Neuron (in vitro differentiated cells): ENCODE measurements at regions not wholly inside any gene's neighbourhood (a gene's known extent, or its start where the extent isn't known, plus 50 kb on each side); places are given as distances from the start of the nearest gene placed in this dataset.
"Not testable (repeated sequence)": the region's sequence is repeated elsewhere in the genome, so short reads cannot be mapped to it uniquely, and the experiment has no call there.

ENCODE experiments used
- H2AFZ ChIP-seq: one replicate; pipeline ENCODE4 v1.6.1; 2013; ENCODE audit warnings: low read depth, mild to moderate bottlenecking, inconsistent platforms, low read length, moderate library complexity
- H3K27me3 ChIP-seq: one replicate; pipeline ENCODE4 v1.6.1; 2013; ENCODE audit warnings: low read length; ENCODE audit not compliant: insufficient read depth
- H3K36me3 ChIP-seq: one replicate; pipeline ENCODE4 v1.6.1; 2013; ENCODE audit warnings: low read length; ENCODE audit not compliant: insufficient read depth
- H3K4me1 ChIP-seq: one replicate; pipeline ENCODE4 v1.6.1; 2013; ENCODE audit warnings: low read length; ENCODE audit not compliant: insufficient read depth
- H3K4me3 ChIP-seq: 2 replicates; pipeline ENCODE4 v1.5.1; 2013; ENCODE audit warnings: mild to moderate bottlenecking, low read length, moderate library complexity
- H3K9me3 ChIP-seq: one replicate; pipeline ENCODE4 v1.6.1; 2013; ENCODE audit warnings: low read length

DNA sequence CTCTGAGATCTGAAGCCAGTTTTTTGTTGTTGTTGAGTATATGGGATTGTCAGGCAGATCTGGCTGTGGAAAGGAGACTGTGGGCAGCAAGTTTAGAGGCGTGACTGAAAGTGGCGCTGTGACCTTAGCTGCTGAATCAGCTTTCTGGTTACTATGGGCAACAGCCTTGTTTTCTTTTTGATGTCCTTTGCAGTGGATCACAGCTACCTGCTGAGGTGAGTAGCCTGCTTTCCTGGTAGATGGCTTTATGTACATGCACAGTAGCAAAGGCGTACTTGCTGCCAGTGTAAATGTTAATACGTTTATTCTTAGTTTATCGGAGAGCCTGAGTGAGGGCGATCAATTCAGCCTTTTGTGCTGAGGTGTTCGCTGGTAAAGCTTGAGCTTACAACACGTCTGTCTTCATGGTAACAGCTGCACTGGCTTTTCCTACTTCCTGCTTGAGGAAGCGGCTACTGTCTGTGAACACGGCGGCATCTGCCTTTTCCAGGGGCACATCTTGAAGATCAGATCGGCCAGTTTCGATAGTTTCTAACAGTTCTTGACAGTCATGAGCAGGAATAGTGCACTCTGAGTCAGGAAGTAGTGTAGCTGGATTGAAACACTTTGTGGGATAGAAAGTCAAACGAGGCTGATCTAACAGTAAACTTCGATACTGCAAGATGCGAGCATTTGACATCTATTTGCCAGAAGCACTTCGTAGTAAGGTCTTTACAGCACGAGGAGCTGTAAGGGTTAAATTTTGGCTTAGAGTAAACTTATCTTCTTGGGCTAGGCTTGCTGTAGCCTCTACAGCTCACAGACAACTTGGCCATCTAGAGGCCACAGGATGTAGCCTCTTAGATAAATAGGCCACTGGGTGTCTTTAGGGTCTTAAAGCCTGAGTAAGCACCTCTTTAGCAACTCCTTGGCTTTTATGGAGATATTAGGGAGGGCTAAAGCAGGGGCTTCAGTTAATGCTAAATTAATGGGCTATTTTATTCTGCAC lies 161.1 kb upstream of the FRG2C start:
- not testable (repeated sequence) for H3K36me3 ChIP-seq, H3K27me3 ChIP-seq, H3K4me1 ChIP-seq, H3K4me3 ChIP-seq, H3K9me3 ChIP-seq
- peak overlapping the region; percentile 26 for H2AFZ ChIP-seq

DNA sequence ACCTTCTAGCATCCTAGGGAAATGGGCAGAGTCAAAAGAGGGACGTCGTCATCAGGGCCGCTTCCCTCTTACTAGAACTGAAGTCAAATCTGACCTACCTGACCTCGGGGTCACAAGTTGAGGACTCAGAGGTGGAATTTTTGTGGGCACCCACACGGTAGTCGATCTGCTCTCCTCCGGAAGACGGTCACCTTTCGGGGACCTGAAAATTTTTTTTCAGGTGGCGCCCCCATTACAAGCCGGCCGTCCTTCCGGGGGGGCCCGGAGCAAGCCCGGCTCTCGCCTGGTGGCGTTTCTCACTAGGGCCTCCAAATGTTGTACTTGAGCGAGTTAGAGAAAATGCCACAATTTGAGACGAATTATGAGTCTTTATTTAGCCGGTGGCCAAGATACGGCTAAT lies 157.5 kb upstream of the FRG2C start:
- no peak overlapping the region for H3K4me3 ChIP-seq
- no peaks in the 10 kb centered on the region for H3K27me3 ChIP-seq
- peaks cover 3% of the 10 kb centered on the region for H3K4me1 ChIP-seq
- no peaks in the 10 kb centered on the region for H3K36me3 ChIP-seq
- no peaks in the 10 kb centered on the region for H3K9me3 ChIP-seq
- no peak overlapping the region for H2AFZ ChIP-seq

DNA sequence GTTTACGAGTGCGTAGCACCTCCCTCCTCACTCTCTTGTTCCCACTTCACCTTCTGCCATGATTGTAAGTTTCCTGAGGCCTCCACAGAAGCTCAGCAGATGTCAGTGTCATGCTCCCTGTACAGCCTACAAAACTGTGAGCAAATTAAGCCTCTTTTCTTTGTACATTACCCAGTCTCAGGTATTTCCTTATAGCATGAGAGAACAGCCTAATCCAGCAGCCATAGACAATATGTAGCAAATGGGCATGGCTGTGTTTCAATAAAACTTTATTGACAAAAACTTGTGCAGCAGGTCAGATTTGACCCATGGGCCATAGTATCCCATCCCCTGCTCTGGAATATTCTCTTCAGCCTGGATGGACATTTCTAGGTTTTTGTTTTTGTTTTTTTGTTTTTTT lies 156.2 kb upstream of the FRG2C start:
- not testable (repeated sequence) for H2AFZ ChIP-seq, H3K4me1 ChIP-seq, H3K9me3 ChIP-seq, H3K36me3 ChIP-seq, H3K4me3 ChIP-seq, H3K27me3 ChIP-seq

DNA sequence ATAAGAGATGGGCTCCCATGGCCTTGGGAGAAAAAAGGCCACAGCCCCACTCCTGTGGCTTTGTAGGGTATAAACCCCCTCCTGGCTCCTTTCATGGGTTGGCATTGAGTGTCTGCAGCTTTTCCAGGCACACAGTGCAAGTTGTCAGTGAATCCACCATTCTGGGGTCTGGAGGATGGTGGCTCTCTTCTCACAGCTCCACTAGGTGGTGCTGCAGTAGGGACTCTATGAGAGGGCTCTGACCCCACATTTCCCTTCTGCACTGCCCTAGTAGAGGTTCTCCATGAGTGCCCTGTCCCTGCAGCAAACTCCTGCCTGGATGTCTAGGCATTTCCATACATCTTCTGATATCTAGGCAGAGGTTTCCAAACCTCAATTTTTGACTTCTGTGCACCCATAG lies 136.5 kb upstream of the FRG2C start:
- H3K36me3 ChIP-seq, H3K4me1 ChIP-seq, H3K4me3 ChIP-seq, H3K9me3 ChIP-seq, H2AFZ ChIP-seq, H3K27me3 ChIP-seq: not testable (repeated sequence)

DNA sequence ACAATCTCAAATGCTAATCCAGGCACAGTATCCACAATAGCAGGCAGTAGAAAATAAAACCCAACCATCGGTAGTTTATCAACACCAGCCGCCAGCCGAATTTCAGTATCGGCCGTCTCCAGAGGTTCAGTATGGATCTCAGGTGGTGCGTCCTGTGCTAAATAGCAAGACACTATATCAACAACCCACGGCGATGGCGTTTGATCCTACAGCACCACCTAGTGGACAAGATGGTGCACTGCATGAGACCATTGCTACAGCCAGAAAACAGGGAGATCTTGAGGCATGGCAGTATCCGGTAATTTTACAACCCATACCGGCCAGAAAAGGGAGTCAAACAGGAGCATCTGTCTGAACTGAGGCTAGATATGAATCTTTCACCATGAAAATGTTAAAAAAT lies 112.0 kb upstream of the FRG2C start:
- H2AFZ ChIP-seq, H3K36me3 ChIP-seq, H3K4me1 ChIP-seq, H3K4me3 ChIP-seq, H3K9me3 ChIP-seq, H3K27me3 ChIP-seq: not testable (repeated sequence)

DNA sequence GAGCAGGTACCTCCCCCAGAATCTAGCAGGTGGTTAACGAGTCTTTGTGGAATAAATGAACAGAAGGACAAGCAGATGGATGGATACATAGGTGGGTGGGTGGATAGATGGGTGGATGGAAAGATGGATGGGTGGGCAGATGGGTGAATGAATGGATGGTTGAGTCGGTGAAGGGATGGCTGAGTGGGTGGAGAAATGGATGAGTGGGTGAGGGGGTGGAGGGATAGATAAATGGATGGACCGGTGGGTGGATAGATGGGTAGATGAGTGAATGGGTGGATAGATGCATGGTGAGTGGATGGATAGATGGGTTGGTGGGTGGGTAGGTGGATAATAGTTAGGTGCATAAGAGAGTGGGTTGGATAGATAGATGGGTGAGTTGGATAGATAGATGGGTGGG lies 99.7 kb upstream of the FRG2C start:
- H3K27me3 ChIP-seq, H3K4me3 ChIP-seq, H3K4me1 ChIP-seq, H2AFZ ChIP-seq, H3K9me3 ChIP-seq, H3K36me3 ChIP-seq: not testable (repeated sequence)

DNA sequence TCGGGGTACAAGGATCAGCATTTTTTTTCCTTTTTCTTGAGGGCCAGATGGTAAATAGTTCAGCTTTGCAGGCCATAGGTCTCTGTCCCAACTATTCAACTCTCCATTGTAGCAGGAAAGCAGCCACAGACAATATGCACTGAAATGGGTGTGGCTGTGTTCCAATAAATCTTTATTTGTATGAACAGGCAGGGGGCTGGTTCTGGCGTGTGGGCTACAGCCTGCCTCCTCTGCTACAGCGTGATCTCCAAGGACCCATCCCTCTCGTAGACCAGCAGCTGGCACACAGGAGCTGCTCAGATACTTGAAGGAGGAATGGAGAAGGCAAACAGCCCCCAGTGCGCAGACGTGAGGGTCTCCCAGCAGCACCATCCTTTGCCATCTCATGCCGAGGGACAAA lies 91.8 kb upstream of the FRG2C start:
- H3K27me3 ChIP-seq, H3K36me3 ChIP-seq, H3K4me3 ChIP-seq, H3K4me1 ChIP-seq, H3K9me3 ChIP-seq, H2AFZ ChIP-seq: not testable (repeated sequence)

DNA sequence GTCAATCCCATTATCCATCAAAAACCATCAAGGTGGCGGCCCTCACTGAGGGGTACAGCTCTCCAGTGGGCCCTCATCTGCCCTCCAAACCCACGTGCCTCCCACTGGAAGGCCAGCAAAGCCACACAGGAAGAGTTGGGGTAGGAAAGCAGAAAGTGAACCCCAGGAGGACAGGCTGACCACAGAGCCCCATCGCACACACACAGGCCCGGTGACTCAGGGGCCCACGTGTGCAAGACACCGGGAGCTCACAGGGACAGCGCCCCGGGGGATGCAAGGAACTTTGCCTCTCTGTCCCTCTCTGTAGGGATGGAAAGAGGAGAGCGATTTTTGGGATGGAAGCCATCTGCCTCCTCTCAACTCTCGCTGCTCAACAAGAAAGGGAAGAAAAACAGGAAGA lies 85.0 kb upstream of the FRG2C start:
- H3K36me3 ChIP-seq, H3K9me3 ChIP-seq, H3K27me3 ChIP-seq, H2AFZ ChIP-seq, H3K4me1 ChIP-seq, H3K4me3 ChIP-seq: not testable (repeated sequence)

DNA sequence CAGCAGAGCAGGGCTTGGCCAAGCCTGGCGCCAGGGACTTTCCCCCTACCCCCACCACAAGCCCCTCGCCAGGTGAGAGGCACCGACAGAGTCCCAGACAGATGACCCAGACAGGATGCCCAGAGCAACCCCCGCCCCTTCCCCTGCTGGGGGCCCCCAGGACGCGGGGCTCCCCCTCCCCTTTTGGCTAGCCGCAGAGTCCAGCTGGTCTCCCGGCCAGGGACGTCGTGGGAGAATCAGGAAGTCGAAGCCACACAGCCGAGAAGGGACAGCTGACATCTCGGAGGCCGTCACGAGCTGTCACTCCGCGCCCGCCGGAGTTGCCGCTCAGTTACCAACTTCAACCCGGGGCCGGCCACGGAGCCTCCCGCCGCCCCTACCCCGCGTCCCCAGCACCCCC lies 84.6 kb upstream of the FRG2C start:
- not testable (repeated sequence) for H3K9me3 ChIP-seq, H3K4me3 ChIP-seq, H3K4me1 ChIP-seq, H3K36me3 ChIP-seq, H3K27me3 ChIP-seq, H2AFZ ChIP-seq

DNA sequence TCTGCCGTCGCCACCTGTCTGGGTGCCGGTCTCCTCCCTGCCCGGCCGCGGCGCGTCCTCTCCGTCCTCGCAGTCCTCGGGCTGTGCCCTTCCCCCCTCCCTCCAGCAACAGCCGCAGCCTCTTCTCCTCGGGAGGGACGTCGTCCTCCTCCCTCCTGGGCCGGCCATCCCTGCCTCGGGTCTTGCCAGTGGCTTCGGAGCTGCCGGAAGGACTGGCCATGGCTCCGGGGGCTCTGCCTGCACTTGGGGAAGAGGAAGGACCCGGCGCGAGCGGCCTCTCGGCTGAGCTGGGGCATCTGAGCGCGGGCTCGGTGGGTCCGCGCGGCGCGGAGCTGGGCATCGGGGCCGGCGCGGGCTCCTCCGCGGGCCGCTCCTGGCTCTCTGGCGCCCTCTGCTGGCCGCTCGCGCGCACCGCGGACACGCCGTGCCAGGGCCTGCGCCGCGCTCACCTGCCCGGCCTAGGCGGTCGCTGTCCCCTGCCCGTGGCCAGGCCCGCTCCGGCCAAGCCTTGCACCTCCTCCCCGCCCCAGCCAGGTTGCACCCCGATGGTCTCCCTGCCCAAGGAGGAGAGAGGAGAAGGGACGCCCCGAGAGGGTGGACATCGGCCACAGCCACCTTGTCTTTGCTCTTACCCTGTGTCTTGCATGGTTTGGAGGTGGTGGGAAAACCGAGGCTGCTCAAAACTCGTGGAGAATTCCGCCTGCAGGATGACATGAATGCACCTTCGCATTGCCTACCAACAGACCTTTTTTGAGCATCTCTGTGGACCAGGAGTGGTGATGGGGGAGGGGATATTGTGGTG lies 83.9 kb upstream of the FRG2C start:
- not testable (repeated sequence) for H3K4me1 ChIP-seq, H3K36me3 ChIP-seq, H3K27me3 ChIP-seq, H3K9me3 ChIP-seq
- Histone ChIP-seq H2AFZ (peak overlapping the region; percentile 77), H3K4me3 (peak overlapping the region; percentile 58)

DNA sequence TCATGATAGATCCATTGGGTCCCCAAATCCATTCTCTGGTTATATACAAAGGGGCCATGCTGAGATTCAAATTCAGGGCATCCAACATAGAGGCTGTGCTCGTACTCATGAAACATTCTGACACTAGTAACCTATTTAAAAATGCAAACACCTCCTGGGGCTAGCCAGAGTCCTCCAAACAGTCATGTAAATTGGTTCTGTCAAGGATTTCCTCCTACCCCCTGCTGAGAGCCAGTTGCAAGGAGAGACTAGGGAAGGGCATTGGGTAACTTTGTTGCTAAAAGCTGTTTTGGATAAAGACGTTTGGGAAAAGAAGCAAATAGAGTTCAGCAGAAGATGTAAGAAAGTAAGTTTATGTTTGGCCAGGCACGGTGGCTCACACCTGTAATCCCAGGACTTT lies 81.6 kb upstream of the FRG2C start:
- not testable (repeated sequence) for H3K36me3 ChIP-seq, H3K27me3 ChIP-seq, H2AFZ ChIP-seq, H3K4me3 ChIP-seq, H3K9me3 ChIP-seq, H3K4me1 ChIP-seq

DNA sequence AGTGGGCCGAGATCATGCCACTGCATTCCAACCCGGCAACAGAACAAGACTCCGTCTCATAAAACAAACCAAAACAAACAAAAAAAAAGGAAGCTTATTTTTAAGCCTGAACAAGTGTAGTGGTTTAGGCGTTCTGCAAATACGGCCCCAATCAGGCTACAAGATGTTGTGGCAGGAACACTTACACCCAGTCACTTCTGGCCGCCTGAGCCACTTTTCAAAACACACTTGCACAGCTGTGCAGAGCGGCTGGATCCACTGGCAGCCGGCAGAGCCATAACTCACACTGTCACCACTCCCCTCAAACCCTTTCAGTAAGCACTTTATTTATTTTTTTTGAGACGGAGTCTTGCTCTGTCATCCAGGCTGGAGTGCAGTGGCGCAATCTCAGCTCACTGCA lies 81.0 kb upstream of the FRG2C start:
- not testable (repeated sequence) for H3K36me3 ChIP-seq, H3K9me3 ChIP-seq, H3K27me3 ChIP-seq, H3K4me1 ChIP-seq, H2AFZ ChIP-seq, H3K4me3 ChIP-seq

DNA sequence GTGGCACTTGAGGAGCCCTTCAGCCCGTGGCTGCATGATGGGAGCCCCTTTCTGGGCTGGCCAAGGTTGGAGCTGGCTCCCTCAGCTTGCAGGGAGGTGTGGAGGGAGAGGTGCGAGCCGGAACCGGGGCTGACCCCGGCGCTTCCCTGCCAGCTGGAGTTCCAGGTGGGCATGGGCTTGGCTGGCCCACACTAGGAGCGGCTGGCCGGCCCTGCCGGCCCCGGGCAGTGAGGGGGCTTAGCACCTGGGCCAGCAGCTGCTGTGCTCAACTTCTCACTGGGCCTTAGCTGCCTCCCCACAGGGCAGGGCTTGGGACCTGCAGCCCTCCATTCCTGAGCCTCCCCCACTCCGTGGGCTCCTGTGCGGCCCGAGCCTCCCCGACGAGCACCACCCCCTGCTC lies 76.4 kb upstream of the FRG2C start:
- H3K4me1 ChIP-seq, H3K27me3 ChIP-seq, H3K4me3 ChIP-seq, H3K9me3 ChIP-seq, H3K36me3 ChIP-seq, H2AFZ ChIP-seq: not testable (repeated sequence)

DNA sequence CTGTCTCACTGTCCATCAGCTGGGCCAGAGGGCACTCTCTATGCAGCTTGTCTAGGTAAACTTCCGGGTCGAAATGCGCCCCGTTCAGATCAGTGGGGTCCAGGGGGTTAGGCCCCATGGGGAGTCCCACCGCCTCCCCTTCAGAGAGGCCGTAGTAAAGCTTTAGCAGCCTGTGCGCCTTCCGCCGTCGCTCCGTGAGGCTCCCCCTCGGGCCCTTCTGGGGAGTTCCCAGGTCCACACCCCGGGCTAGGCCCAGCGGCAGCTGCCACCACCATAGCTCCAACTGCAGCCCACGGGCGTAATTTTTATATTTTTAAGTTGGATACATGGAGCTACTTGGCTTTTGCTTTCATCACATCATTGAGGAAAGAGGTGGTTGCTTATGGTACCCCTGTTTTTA lies 73.7 kb upstream of the FRG2C start:
- H3K4me3 ChIP-seq, H3K36me3 ChIP-seq, H3K9me3 ChIP-seq, H3K27me3 ChIP-seq, H2AFZ ChIP-seq, H3K4me1 ChIP-seq: not testable (repeated sequence)
